CD4-positive, alpha-beta T cell (primary cell): ENCODE measurements at regions not wholly inside any gene's neighbourhood (a gene's known extent, or its start where the extent isn't known, plus 50 kb on each side); places are given as distances from the start of the nearest gene placed in this dataset.

Source experiments
- ATAC-seq: fragments of 200-7000 bp; cut with Tn5 transposase; one replicate; pipeline ENCODE4 v1.10.0; 2022; ENCODE audit warnings: mild to moderate bottlenecking; ENCODE audit not compliant: poor library complexity
- CTCF ChIA-PET: fragments of 350-600 bp; sonication (Branson Sonifier 250); formaldehyde crosslinking; loops from one replicate; lab custom pipeline; 2021; ENCODE audit warnings: antibody characterized with exemption, inconsistent platforms; lab: Charles Lee
- POLR2A ChIA-PET: fragments of 350-600 bp; sonication (Branson Sonifier 250); formaldehyde crosslinking; loops from one replicate; lab custom pipeline; 2021; ENCODE audit warnings: antibody characterized with exemption, inconsistent platforms; lab: Charles Lee
- DNase-seq, 14 experiments: peaks; one replicate each; pipeline ENCODE4 v3.0.0-alpha.2; 2013 to 2020; ENCODE audit warnings: mixed read lengths in 2 of 14
- H3K27ac ChIP-seq, 2 donors: one replicate each; pipeline versions ENCODE4 v1.5.1 to v1.7.0; 2013; ENCODE audit warnings: low read length in 2 of 2, low read depth in 1 of 2, mild to moderate bottlenecking in 1 of 2
- H3K27me3 ChIP-seq, 2 experiments: 1 replicate in 1 of 2; 2 replicates in 1 of 2; pipeline versions ENCODE4 v1.6.1 to v1.7.0; 2013; ENCODE audit warnings: low read length in 2 of 2, control low read depth in 1 of 2, mild to moderate bottlenecking in 1 of 2, moderate library complexity in 1 of 2; ENCODE audit not compliant: insufficient read depth in 2 of 2, control insufficient read depth in 1 of 2
- H3K36me3 ChIP-seq: one replicate; pipeline ENCODE4 v1.6.1; 2013; ENCODE audit warnings: low read length, control low read depth; ENCODE audit not compliant: insufficient read depth
- H3K4me1 ChIP-seq: one replicate; pipeline ENCODE4 v1.6.1; 2013; ENCODE audit warnings: low read length, control low read depth; ENCODE audit not compliant: insufficient read depth
- H3K4me3 ChIP-seq: one replicate; pipeline ENCODE4 v1.5.1; 2013; ENCODE audit warnings: mild to moderate bottlenecking, low read length, moderate library complexity
- H3K9me3 ChIP-seq, 2 experiments: 1 replicate in 1 of 2; 2 replicates in 1 of 2; pipeline versions ENCODE4 v1.6.1 to v1.7.0; 2013; ENCODE audit warnings: low read length in 2 of 2, mild to moderate bottlenecking in 2 of 2, control low read depth in 1 of 2, moderate library complexity in 1 of 2; ENCODE audit not compliant: control insufficient read depth in 1 of 2, insufficient read depth in 1 of 2
- H3K27ac Mint-ChIP-seq: one replicate; pipeline ENCODE4 v1.8.0; 2020; ENCODE audit warnings: mixed read lengths
- H3K27me3 Mint-ChIP-seq: one replicate; pipeline ENCODE4 v1.8.0; 2021; ENCODE audit warnings: mixed read lengths
- H3K36me3 Mint-ChIP-seq: one replicate; pipeline ENCODE4 v1.8.0; 2021; ENCODE audit warnings: low read depth, mixed read lengths
- H3K4me1 Mint-ChIP-seq: one replicate; pipeline ENCODE4 v1.8.0; 2021; ENCODE audit warnings: low read depth, mixed read lengths
- H3K4me3 Mint-ChIP-seq: one replicate; pipeline ENCODE4 v1.8.0; 2020; ENCODE audit warnings: mild to moderate bottlenecking, mixed read lengths
- H3K9me3 Mint-ChIP-seq: one replicate; pipeline ENCODE4 v1.8.0; 2020; ENCODE audit warnings: mixed read lengths
- intact Hi-C, 2 experiments: fragments of 100-400 bp; cut with DNase I in 1 of 2; cut with micrococcal nuclease in 1 of 2; formaldehyde crosslinking; loops; one replicate each; pipeline versions ENCODE4 v1.15.1 to v1.9.0; 2023 to 2025; cut with DNase I, micrococcal nuclease
- TF ChIP-seq, protein P1 (sequence below): fragments of 200-600 bp; IDR thresholded peaks from one replicate; pipeline ENCODE4 v1.8.0; 2022; ENCODE audit warnings: antibody characterized with exemption, mild to moderate bottlenecking

DNA sequence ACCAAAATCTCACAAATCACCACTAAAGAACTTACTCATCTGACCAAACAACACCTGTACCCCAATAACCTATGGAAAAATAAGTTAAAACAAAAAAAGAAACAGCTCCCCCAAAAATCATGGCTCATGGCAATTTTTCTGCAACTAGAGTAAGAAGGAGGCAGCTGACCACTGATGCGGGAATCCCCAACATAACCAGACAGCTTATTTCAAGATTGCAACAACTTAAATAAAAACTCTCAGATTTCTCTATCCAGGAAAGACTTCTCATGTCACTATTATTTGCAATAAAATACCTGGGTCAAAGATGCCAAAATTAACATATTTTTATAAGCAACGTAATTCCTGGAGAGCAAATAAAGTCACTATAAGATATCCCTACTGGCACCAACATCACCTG lies 128.1 kb upstream of the LY86 start:
- Histone ChIP-seq H3K36me3 (no peaks in the 10 kb centered on the region), H3K9me3 (no peaks in the 10 kb centered on the region), H3K27ac (no peak overlapping the region), H3K4me3 (no peak overlapping the region), H3K27me3 (peaks cover 8 to 13% of the 10 kb centered on the region in 2 experiments), H3K4me1 (no peaks in the 10 kb centered on the region)
- no peaks in the 10 kb centered on the region for H3K9me3 Mint-ChIP-seq
- H3K4me1 Mint-ChIP-seq = no peaks in the 10 kb centered on the region
- CTCF ChIA-PET = no interaction called here
- TF ChIP-seq, protein P1, sequence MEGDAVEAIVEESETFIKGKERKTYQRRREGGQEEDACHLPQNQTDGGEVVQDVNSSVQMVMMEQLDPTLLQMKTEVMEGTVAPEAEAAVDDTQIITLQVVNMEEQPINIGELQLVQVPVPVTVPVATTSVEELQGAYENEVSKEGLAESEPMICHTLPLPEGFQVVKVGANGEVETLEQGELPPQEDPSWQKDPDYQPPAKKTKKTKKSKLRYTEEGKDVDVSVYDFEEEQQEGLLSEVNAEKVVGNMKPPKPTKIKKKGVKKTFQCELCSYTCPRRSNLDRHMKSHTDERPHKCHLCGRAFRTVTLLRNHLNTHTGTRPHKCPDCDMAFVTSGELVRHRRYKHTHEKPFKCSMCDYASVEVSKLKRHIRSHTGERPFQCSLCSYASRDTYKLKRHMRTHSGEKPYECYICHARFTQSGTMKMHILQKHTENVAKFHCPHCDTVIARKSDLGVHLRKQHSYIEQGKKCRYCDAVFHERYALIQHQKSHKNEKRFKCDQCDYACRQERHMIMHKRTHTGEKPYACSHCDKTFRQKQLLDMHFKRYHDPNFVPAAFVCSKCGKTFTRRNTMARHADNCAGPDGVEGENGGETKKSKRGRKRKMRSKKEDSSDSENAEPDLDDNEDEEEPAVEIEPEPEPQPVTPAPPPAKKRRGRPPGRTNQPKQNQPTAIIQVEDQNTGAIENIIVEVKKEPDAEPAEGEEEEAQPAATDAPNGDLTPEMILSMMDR = no peak
- peaks cover 59% of the 10 kb centered on the region for H3K27me3 Mint-ChIP-seq
- intact Hi-C loops = no loop called here
- no peak overlapping the region for H3K4me3 Mint-ChIP-seq
- no peak for ATAC-seq
- POLR2A ChIA-PET = no interaction called here
- H3K36me3 Mint-ChIP-seq = no peaks in the 10 kb centered on the region
- no peak overlapping the region for H3K27ac Mint-ChIP-seq
- DNase-seq = no peak

- Mint-ChIP-seq H3K27me3 (peaks cover 60% of the 10 kb centered on the region), H3K27ac (no peak overlapping the region), H3K4me3 (no peak overlapping the region), H3K9me3 (no peaks in the 10 kb centered on the region), H3K36me3 (no peaks in the 10 kb centered on the region), H3K4me1 (no peaks in the 10 kb centered on the region)
- no peak for DNase-seq
- Histone ChIP-seq H3K36me3 (no peaks in the 10 kb centered on the region), H3K9me3 (no peaks in the 10 kb centered on the region), H3K27me3 (peaks cover 10 to 13% of the 10 kb centered on the region in 2 experiments), H3K4me3 (no peak overlapping the region), H3K4me1 (no peaks in the 10 kb centered on the region), H3K27ac (no peak overlapping the region)
- CTCF ChIA-PET = no interaction called here
- TF ChIP-seq, protein P1 = no peak
- ATAC-seq = no peak
- POLR2A ChIA-PET = no interaction called here
- intact Hi-C loops = no loop called here
Measured at GRCh38 chr6:6461138-6461537, 127.4 kb upstream of the LY86 start.

GRCh38 chr6:6466967-6467761 lies 121.4 kb upstream of the LY86 start:
- Histone ChIP-seq H3K27me3 (peaks cover 4 to 7% of the 10 kb centered on the region in 2 experiments), H3K27ac (no peak overlapping the region), H3K4me1 (no peaks in the 10 kb centered on the region), H3K36me3 (no peaks in the 10 kb centered on the region), H3K9me3 (no peaks in the 10 kb centered on the region), H3K4me3 (no peak overlapping the region)
- CTCF ChIA-PET = no interaction called here
- intact Hi-C loops = no loop called here
- DNase-seq (no peak), ATAC-seq (no peak)
- POLR2A ChIA-PET = no interaction called here
- H3K4me3 Mint-ChIP-seq = no peak overlapping the region
- peaks cover 24% of the 10 kb centered on the region for H3K27me3 Mint-ChIP-seq
- H3K27ac Mint-ChIP-seq = no peak overlapping the region
- H3K4me1 Mint-ChIP-seq = no peaks in the 10 kb centered on the region
- TF ChIP-seq, protein P1 = no peak
- H3K36me3 Mint-ChIP-seq = no peaks in the 10 kb centered on the region
- no peaks in the 10 kb centered on the region for H3K9me3 Mint-ChIP-seq
